ENCODE measurements at regions not wholly inside any gene's neighbourhood (a gene's known extent, or its start where the extent isn't known, plus 50 kb on each side); places are given as distances from the start of the nearest gene placed in this dataset.

GRCh38 chr20:52578559-52578958 lies 387.0 kb upstream of the ZFP64 start:
- no peak for DNase-seq (ENCODE audit: low read depth in 2 of 2)

GRCh38 chr20:52577696-52578095 lies 386.1 kb upstream of the ZFP64 start:
- DNase-seq (ENCODE audit: low read depth in 2 of 2), result no peak

GRCh38 chr20:52572687-52573086 lies 381.1 kb upstream of the ZFP64 start:
- no peak for DNase-seq (ENCODE audit: low read depth in 2 of 2)

GRCh38 chr20:52569201-52569600 lies 377.6 kb upstream of the ZFP64 start:
- no peak for DNase-seq (ENCODE audit: low read depth in 2 of 2)

GRCh38 chr20:52565614-52566013 lies 374.0 kb upstream of the ZFP64 start:
- DNase-seq (ENCODE audit: low read depth in 2 of 2), result no peak

- DNase-seq (ENCODE audit: low read depth in 2 of 2), result no peak
Observed at GRCh38 chr20:52564594-52564993, 373.0 kb upstream of the ZFP64 start.

- DNase-seq (ENCODE audit: low read depth in 2 of 2), result no peak
Observed at GRCh38 chr20:52552181-52552872, 360.7 kb upstream of the ZFP64 start.

- no peak for DNase-seq (ENCODE audit: low read depth in 2 of 2)
Observed at GRCh38 chr20:52542131-52542530, 350.6 kb upstream of the ZFP64 start.

- no peak for DNase-seq (ENCODE audit: low read depth in 2 of 2)
Observed at GRCh38 chr20:52540509-52540908, 348.9 kb upstream of the ZFP64 start.

- DNase-seq (ENCODE audit: low read depth in 2 of 2), result no peak
Observed at GRCh38 chr20:52539891-52540290, 348.3 kb upstream of the ZFP64 start.

GRCh38 chr20:52536841-52537400 lies 345.3 kb upstream of the ZFP64 start:
- no peak for DNase-seq (ENCODE audit: low read depth in 2 of 2)

GRCh38 chr20:52536040-52536439 lies 344.5 kb upstream of the ZFP64 start:
- DNase-seq (ENCODE audit: low read depth in 2 of 2), result no peak

- no peak for DNase-seq (ENCODE audit: low read depth in 2 of 2)
Observed at GRCh38 chr20:52534616-52535015, 343.0 kb upstream of the ZFP64 start.

GRCh38 chr20:52533401-52533800 lies 341.8 kb upstream of the ZFP64 start:
- no peak for DNase-seq (ENCODE audit: low read depth in 2 of 2)

GRCh38 chr20:52532674-52533073 lies 341.1 kb upstream of the ZFP64 start:
- no peak for DNase-seq (ENCODE audit: low read depth in 2 of 2)

GRCh38 chr20:52530571-52530970 lies 339.0 kb upstream of the ZFP64 start:
- DNase-seq (ENCODE audit: low read depth in 2 of 2), result no peak

GRCh38 chr20:52529826-52530225 lies 338.2 kb upstream of the ZFP64 start:
- no peak for DNase-seq (ENCODE audit: low read depth in 2 of 2)

GRCh38 chr20:52524861-52525260 lies 333.3 kb upstream of the ZFP64 start:
- DNase-seq (ENCODE audit: low read depth in 2 of 2), result no peak

GRCh38 chr20:52518735-52519134 lies 327.2 kb upstream of the ZFP64 start:
- no peak for DNase-seq (ENCODE audit: low read depth in 2 of 2)

- no peak for DNase-seq (ENCODE audit: low read depth in 2 of 2)
Observed at GRCh38 chr20:52515877-52516276, 324.3 kb upstream of the ZFP64 start.

- no peak for DNase-seq (ENCODE audit: low read depth in 2 of 2)
Observed at GRCh38 chr20:52500157-52500556, 308.6 kb upstream of the ZFP64 start.

- no peak for DNase-seq (ENCODE audit: low read depth in 2 of 2)
Observed at GRCh38 chr20:52497731-52498130, 306.2 kb upstream of the ZFP64 start.

GRCh38 chr20:52496191-52496590 lies 304.6 kb upstream of the ZFP64 start:
- DNase-seq (ENCODE audit: low read depth in 2 of 2), result no peak

GRCh38 chr20:52494244-52494643 lies 302.7 kb upstream of the ZFP64 start:
- peak; percentile 42 to 44 for DNase-seq (ENCODE audit: low read depth in 2 of 2)

All from stimulated activated CD4-positive, alpha-beta T cell treated with anti-CD3 and anti-CD28 coated beads, Interleukin-4, amount 100 ng/mL, for 48 hours (primary cell).